WTC11 (cell line): ENCODE measurements at regions not wholly inside any gene's neighbourhood (a gene's known extent, or its start where the extent isn't known, plus 50 kb on each side); places are given as distances from the start of the nearest gene placed in this dataset.

Source experiments
- ATAC-seq: fragments of 200-7000 bp; cut with Tn5 transposase; 2 replicates; pipeline ENCODE4 v1.10.0; 2021; ENCODE audit warnings: mild to moderate bottlenecking, moderate library complexity
- CTCF ChIA-PET: fragments of 300-600 bp; sonication (Branson Sonifier 250); formaldehyde crosslinking; loops from one replicate; lab custom pipeline; 2021; ENCODE audit warnings: antibody characterized with exemption; lab: Charles Lee
- POLR2A ChIA-PET: fragments of 350-600 bp; sonication (Branson Sonifier 250); formaldehyde crosslinking; loops from one replicate; lab custom pipeline; 2021; ENCODE audit warnings: antibody characterized with exemption; lab: Charles Lee
- DNase-seq: peaks from one replicate; pipeline ENCODE4 v3.0.0; 2021; ENCODE audit warnings: low spot score
- H3K27ac Mint-ChIP-seq: 2 replicates; pipeline ENCODE4 v1.8.0; 2021; ENCODE audit warnings: mixed read lengths
- H3K27me3 Mint-ChIP-seq: 2 replicates; pipeline ENCODE4 v1.8.0; 2021; ENCODE audit warnings: low read depth, mild to moderate bottlenecking, moderate library complexity, mixed read lengths
- H3K36me3 Mint-ChIP-seq: 2 replicates; pipeline ENCODE4 v1.8.0; 2021; ENCODE audit warnings: mixed read lengths
- H3K4me1 Mint-ChIP-seq: 2 replicates; pipeline ENCODE4 v1.8.0; 2022; ENCODE audit warnings: mixed read lengths
- H3K4me3 Mint-ChIP-seq: 2 replicates; pipeline ENCODE4 v1.8.0; 2021; ENCODE audit warnings: mild to moderate bottlenecking, moderate library complexity, mixed read lengths
- H3K9me3 Mint-ChIP-seq: 2 replicates; pipeline ENCODE4 v1.8.0; 2021; ENCODE audit warnings: mixed read lengths
- AFF4 ChIP-seq: sonication (generic); formaldehyde crosslinking; IDR thresholded peaks from 2 replicates; pipeline ENCODE4 v1.8.1; 2023; ENCODE audit warnings: mild to moderate bottlenecking, missing genetic modification reagents, borderline replicate concordance
- AR ChIP-seq: fragments of 250-450 bp; sonication (Bioruptor Pico); IDR thresholded peaks from 2 replicates; pipeline ENCODE4 v1.9.0; 2021; ENCODE audit warnings: mild to moderate bottlenecking
- E2F1 ChIP-seq: sonication (generic); formaldehyde crosslinking; IDR thresholded peaks from 2 replicates; pipeline ENCODE4 v1.8.0; 2022; ENCODE audit warnings: mild to moderate bottlenecking, missing genetic modification reagents
- E2F4 ChIP-seq: sonication (generic); formaldehyde crosslinking; IDR thresholded peaks from 2 replicates; pipeline ENCODE4 v1.8.1; 2022; ENCODE audit warnings: low read depth, mild to moderate bottlenecking, moderate library complexity, missing genetic modification reagents, borderline replicate concordance
- EMX1 ChIP-seq: fragments of 250-450 bp; sonication (Bioruptor Pico); IDR thresholded peaks from 2 replicates; pipeline ENCODE4 v1.8.0; 2021; ENCODE audit warnings: mild to moderate bottlenecking
- FOXP4 ChIP-seq: sonication (generic); formaldehyde crosslinking; IDR thresholded peaks from 2 replicates; pipeline ENCODE4 v1.8.0; 2022; ENCODE audit warnings: mild to moderate bottlenecking, missing genetic modification reagents
- GTF2I ChIP-seq: fragments of 250-450 bp; sonication (Bioruptor Pico); conservative IDR thresholded peaks from 2 replicates; pipeline ENCODE4 v1.4.0; 2021; ENCODE audit warnings: mild to moderate bottlenecking
- IRF2 ChIP-seq: sonication (generic); formaldehyde crosslinking; IDR thresholded peaks from 2 replicates; pipeline ENCODE4 v1.8.0; 2022; ENCODE audit warnings: low read depth, missing genetic modification reagents, borderline replicate concordance
- JAZF1 ChIP-seq: fragments of 250-450 bp; sonication (Bioruptor Pico); IDR thresholded peaks from 2 replicates; pipeline ENCODE4 v1.9.0; 2021; ENCODE audit warnings: moderate library complexity, mild to moderate bottlenecking, inconsistent platforms
- MXD4 ChIP-seq: fragments of 250-450 bp; sonication (Bioruptor Pico); IDR thresholded peaks from 2 replicates; pipeline ENCODE4 v1.8.0; 2021; ENCODE audit warnings: mild to moderate bottlenecking, moderate library complexity, borderline replicate concordance
- NFATC4 ChIP-seq: fragments of 250-450 bp; sonication (Bioruptor Pico); IDR thresholded peaks from 2 replicates; pipeline ENCODE4 v1.9.0; 2021; ENCODE audit warnings: mild to moderate bottlenecking
- NR1H2 ChIP-seq: sonication (generic); formaldehyde crosslinking; IDR thresholded peaks from 2 replicates; pipeline ENCODE4 v1.9.0; 2021; ENCODE audit warnings: mild to moderate bottlenecking, moderate library complexity, missing genetic modification reagents
- OVOL2 ChIP-seq: fragments of 250-450 bp; sonication (Bioruptor Pico); IDR thresholded peaks from 2 replicates; pipeline ENCODE4 v1.9.0; 2021; ENCODE audit warnings: mild to moderate bottlenecking, borderline replicate concordance
- SMAD3 ChIP-seq: sonication (generic); formaldehyde crosslinking; IDR thresholded peaks from 2 replicates; pipeline ENCODE4 v1.8.0; 2022; ENCODE audit warnings: missing genetic modification reagents, mild to moderate bottlenecking, borderline replicate concordance
- SP1 ChIP-seq: sonication (generic); formaldehyde crosslinking; conservative IDR thresholded peaks from 2 replicates; pipeline ENCODE4 v1.8.1; 2022; ENCODE audit warnings: missing genetic modification reagents
- TEAD1 ChIP-seq: sonication (generic); formaldehyde crosslinking; IDR thresholded peaks from 2 replicates; pipeline ENCODE4 v1.8.0; 2022; ENCODE audit warnings: mild to moderate bottlenecking, missing genetic modification reagents
- TP53 ChIP-seq: sonication (generic); formaldehyde crosslinking; IDR thresholded peaks from 2 replicates; pipeline ENCODE4 v1.8.1; 2023; ENCODE audit warnings: mild to moderate bottlenecking, missing genetic modification reagents
- ZMAT4 ChIP-seq: fragments of 250-450 bp; sonication (Bioruptor Pico); IDR thresholded peaks from 2 replicates; pipeline ENCODE4 v1.9.0; 2021; ENCODE audit warnings: mild to moderate bottlenecking
- ZNF138 ChIP-seq: sonication (generic); formaldehyde crosslinking; conservative IDR thresholded peaks from 2 replicates; pipeline ENCODE4 v1.8.1; 2022; ENCODE audit warnings: mild to moderate bottlenecking, moderate library complexity, missing genetic modification reagents
- ZNF263 ChIP-seq: sonication (generic); formaldehyde crosslinking; IDR thresholded peaks from 2 replicates; pipeline ENCODE4 v1.8.1; 2022; ENCODE audit warnings: low read depth, mild to moderate bottlenecking, moderate library complexity, missing genetic modification reagents

GRCh38 chr14:101189962-101190560 is 286.5 kb upstream of the RTL1 start:
- Mint-ChIP-seq H3K27me3 (peaks cover 2% of the 10 kb centered on the region; the same call in 1 of the 2 replicates), H3K27ac (no peak overlapping the region), H3K36me3 (no peaks in the 10 kb centered on the region), H3K9me3 (peaks cover 4% of the 10 kb centered on the region; the same call in 1 of the 2 replicates), H3K4me3 (no peak overlapping the region), H3K4me1 (peaks cover 14% of the 10 kb centered on the region)
- ATAC-seq (no peak), DNase-seq (no peak)
- ChIA-PET POLR2A (no interaction called here), CTCF (no interaction called here)
- no peak for TF ChIP-seq E2F1 (CRISPR knock-in tag)

GRCh38 chr14:101191101-101191720 is 287.7 kb upstream of the RTL1 start:
- H3K36me3 Mint-ChIP-seq = no peaks in the 10 kb centered on the region
- peaks cover 14% of the 10 kb centered on the region for H3K4me1 Mint-ChIP-seq
- H3K27ac Mint-ChIP-seq = no peak overlapping the region
- no peak for ATAC-seq
- TF ChIP-seq ZMAT4 (no peak), SP1 (no peak), TP53 (CRISPR knock-in tag) (no peak), AFF4 (CRISPR knock-in tag) (no peak), TEAD1 (CRISPR knock-in tag) (no peak), ZNF138 (CRISPR knock-in tag) (no peak), MXD4 (no peak), SMAD3 (CRISPR knock-in tag) (no peak), NFATC4 (CRISPR knock-in tag) (no peak), EMX1 (CRISPR knock-in tag) (no peak), AR (CRISPR knock-in tag) (no peak), JAZF1 (no peak), OVOL2 (CRISPR knock-in tag) (no peak), GTF2I (CRISPR knock-in tag) (no peak), IRF2 (CRISPR knock-in tag) (no peak), ZNF263 (no peak), FOXP4 (CRISPR knock-in tag) (no peak), E2F4 (no peak), NR1H2 (no peak)
- TF ChIP-seq, all 79 proteins: peak for 0
- H3K9me3 Mint-ChIP-seq = peaks cover 4% of the 10 kb centered on the region; the same call in 1 of the 2 replicates
- DNase-seq = no peak
- H3K27me3 Mint-ChIP-seq = peaks cover 2% of the 10 kb centered on the region; the same call in 1 of the 2 replicates
- H3K4me3 Mint-ChIP-seq = no peak overlapping the region
- ChIA-PET CTCF (interaction anchor here (4.1 kb wide), 1 partner anchor 8 kb away, joined by 18 read pairs; no protein-coding TSS in a partner anchor), POLR2A (no interaction called here)
